ENCODE measurements at regions not wholly inside any gene's neighbourhood (a gene's known extent, or its start where the extent isn't known, plus 50 kb on each side); places are given as distances from the start of the nearest gene placed in this dataset.

DNA sequence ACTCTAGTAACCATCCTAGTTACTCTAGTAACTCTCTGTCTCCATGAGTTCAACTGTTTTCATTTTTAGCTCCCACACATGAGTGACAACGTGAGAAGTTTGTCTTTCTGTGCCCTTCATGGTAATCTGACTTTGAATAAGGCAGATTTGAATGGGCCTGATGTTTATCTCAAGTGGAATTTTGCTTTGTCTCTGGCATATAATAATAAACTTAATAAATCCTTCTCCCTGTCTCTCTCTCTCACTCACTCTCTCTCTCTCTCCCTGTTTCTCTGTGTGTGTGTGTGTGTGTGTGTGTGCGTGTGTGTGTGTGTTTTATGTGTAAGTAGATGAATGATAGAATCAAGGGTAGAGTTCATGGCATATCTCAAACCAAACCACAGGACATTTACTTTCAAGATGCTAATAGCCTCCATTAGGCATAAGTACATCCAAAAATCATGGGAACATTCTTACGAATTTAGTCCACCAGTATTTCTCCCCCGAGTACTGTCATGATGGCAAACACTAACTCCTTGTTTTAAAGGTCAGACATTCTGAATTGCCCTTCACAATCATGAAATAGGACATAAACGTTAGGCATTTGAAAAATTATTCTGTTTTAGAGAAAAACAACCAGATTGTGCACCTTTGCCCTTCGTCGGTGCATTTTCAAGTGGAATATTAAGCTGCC is 193.1 kb downstream of the SPATA18 start:
- Mint-ChIP-seq H3K36me3 (ENCODE audit: low read depth) (peaks cover 1% of the 10 kb centered on the region), H3K4me3 (ENCODE audit: unreplicated experiment) (no peak overlapping the region), H3K9me3 (ENCODE audit: low read depth) (peaks cover 3% of the 10 kb centered on the region), H3K27me3 (ENCODE audit: low read depth) (no peaks in the 10 kb centered on the region), H3K27ac (ENCODE audit: unreplicated experiment) (no peak overlapping the region), H3K4me1 (ENCODE audit: low read depth) (peaks cover 10% of the 10 kb centered on the region)
- DNase-seq (ENCODE audit: low spot score) = no peak
- TF ChIP-seq, protein P1, sequence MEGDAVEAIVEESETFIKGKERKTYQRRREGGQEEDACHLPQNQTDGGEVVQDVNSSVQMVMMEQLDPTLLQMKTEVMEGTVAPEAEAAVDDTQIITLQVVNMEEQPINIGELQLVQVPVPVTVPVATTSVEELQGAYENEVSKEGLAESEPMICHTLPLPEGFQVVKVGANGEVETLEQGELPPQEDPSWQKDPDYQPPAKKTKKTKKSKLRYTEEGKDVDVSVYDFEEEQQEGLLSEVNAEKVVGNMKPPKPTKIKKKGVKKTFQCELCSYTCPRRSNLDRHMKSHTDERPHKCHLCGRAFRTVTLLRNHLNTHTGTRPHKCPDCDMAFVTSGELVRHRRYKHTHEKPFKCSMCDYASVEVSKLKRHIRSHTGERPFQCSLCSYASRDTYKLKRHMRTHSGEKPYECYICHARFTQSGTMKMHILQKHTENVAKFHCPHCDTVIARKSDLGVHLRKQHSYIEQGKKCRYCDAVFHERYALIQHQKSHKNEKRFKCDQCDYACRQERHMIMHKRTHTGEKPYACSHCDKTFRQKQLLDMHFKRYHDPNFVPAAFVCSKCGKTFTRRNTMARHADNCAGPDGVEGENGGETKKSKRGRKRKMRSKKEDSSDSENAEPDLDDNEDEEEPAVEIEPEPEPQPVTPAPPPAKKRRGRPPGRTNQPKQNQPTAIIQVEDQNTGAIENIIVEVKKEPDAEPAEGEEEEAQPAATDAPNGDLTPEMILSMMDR (IDR thresholded peaks at IDR 0.05) = no peak

GRCh38 chr4:52244848-52245247 is 193.7 kb downstream of the SPATA18 start:
- H3K27ac Mint-ChIP-seq (ENCODE audit: unreplicated experiment) = no peak overlapping the region
- TF ChIP-seq, protein P1 (IDR thresholded peaks at IDR 0.05) = no peak
- peaks cover 3% of the 10 kb centered on the region for H3K9me3 Mint-ChIP-seq (ENCODE audit: low read depth)
- no peak overlapping the region for H3K4me3 Mint-ChIP-seq (ENCODE audit: unreplicated experiment)
- no peaks in the 10 kb centered on the region for H3K27me3 Mint-ChIP-seq (ENCODE audit: low read depth)
- H3K4me1 Mint-ChIP-seq (ENCODE audit: low read depth) = peaks cover 16% of the 10 kb centered on the region
- DNase-seq (ENCODE audit: low spot score) = no peak
- peaks cover 1% of the 10 kb centered on the region for H3K36me3 Mint-ChIP-seq (ENCODE audit: low read depth)

DNA sequence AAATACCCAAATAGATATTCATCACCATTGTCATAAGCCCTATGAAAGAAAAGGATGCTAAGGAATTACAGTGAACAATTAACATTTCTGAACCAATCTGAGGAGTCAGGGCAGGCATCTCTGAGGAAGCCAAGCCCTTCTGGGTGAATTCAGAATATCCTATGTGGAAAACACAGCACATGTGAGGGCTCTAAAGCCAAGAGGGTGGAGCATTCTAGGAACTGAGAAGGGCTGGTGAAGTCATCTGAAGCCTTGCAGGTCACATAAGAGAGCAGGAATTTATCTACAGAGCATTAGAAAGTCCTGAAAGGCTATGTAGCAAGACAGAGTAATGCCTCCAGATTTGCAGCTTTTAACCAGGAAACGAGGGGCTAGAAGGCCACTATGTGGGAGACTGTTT is 195.7 kb downstream of the SPATA18 start:
- Mint-ChIP-seq H3K9me3 (ENCODE audit: low read depth) (peaks cover 2% of the 10 kb centered on the region), H3K4me1 (ENCODE audit: low read depth) (peaks cover 25% of the 10 kb centered on the region), H3K27ac (ENCODE audit: unreplicated experiment) (no peak overlapping the region), H3K36me3 (ENCODE audit: low read depth) (peaks cover under 1% of the 10 kb centered on the region), H3K27me3 (ENCODE audit: low read depth) (no peaks in the 10 kb centered on the region), H3K4me3 (ENCODE audit: unreplicated experiment) (no peak overlapping the region)
- TF ChIP-seq, protein P1 (IDR thresholded peaks at IDR 0.05) = no peak
- DNase-seq (ENCODE audit: low spot score) = no peak

DNA sequence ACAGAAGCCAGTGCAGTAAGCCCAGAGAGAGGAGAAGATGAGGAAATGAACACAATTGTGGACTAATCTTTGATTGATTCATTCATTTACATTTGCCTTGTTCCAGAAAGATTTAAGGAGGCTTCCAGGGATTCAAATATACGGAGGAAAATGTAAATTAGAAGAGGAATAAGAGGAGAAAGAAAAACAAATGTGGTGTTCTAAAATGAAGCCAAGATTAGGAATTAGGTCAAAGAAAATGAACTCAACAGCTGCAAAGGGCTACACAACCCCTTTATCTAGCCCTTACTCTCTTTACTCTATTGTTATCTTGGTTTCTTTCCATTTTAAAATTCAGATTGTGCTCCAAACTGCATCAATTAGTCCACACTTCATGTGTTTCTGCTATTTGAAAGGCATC is 196.8 kb downstream of the SPATA18 start:
- no peak overlapping the region for H3K4me3 Mint-ChIP-seq (ENCODE audit: unreplicated experiment)
- peaks cover 25% of the 10 kb centered on the region for H3K4me1 Mint-ChIP-seq (ENCODE audit: low read depth)
- no peak for DNase-seq (ENCODE audit: low spot score)
- H3K27ac Mint-ChIP-seq (ENCODE audit: unreplicated experiment) = no peak overlapping the region
- H3K27me3 Mint-ChIP-seq (ENCODE audit: low read depth) = no peaks in the 10 kb centered on the region
- peaks cover 9% of the 10 kb centered on the region for H3K9me3 Mint-ChIP-seq (ENCODE audit: low read depth)
- TF ChIP-seq, protein P1 (IDR thresholded peaks at IDR 0.05) = no peak
- peaks cover 4% of the 10 kb centered on the region for H3K36me3 Mint-ChIP-seq (ENCODE audit: low read depth)

DNA sequence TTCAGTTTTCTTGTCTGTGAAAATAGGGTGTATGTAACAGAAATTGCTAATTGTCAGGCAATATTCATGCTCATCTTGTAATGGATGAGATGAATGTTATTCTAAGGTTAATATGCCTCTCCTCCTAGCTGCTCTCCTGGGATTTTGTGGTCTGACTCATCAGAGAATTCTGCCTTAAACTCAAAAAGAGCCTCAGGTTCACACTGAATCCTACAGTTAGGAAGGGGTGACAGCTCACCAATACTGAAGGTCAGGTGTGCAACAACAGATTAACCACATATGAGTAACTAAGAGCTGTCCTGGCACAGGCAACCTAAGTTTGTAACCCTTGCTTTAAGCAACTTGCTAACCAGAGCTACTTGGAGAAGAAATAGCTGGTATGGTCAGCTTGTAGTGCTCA is 197.7 kb downstream of the SPATA18 start:
- Mint-ChIP-seq H3K4me1 (ENCODE audit: low read depth) (peaks cover 25% of the 10 kb centered on the region), H3K4me3 (ENCODE audit: unreplicated experiment) (no peak overlapping the region), H3K36me3 (ENCODE audit: low read depth) (peaks cover 4% of the 10 kb centered on the region), H3K27me3 (ENCODE audit: low read depth) (no peaks in the 10 kb centered on the region), H3K27ac (ENCODE audit: unreplicated experiment) (no peak overlapping the region), H3K9me3 (ENCODE audit: low read depth) (peaks cover 9% of the 10 kb centered on the region)
- no peak for DNase-seq (ENCODE audit: low spot score)
- TF ChIP-seq, protein P1 (IDR thresholded peaks at IDR 0.05) = no peak
